OCI-LY3 (cell line): ENCODE measurements at regions not wholly inside any gene's neighbourhood (a gene's known extent, or its start where the extent isn't known, plus 50 kb on each side); places are given as distances from the start of the nearest gene placed in this dataset.

Source experiments
- H2AFZ ChIP-seq: fragments of 200-600, 300-600 bp; shearing (Covaris generic); 2 replicates; pipeline ENCODE4 v1.6.0; 2014; ENCODE audit warnings: antibody characterized with exemption, low read depth, low read length
- H3K27ac ChIP-seq: fragments of 200-600, 300-600 bp; sonication (generic); 2 replicates; pipeline ENCODE4 v1.5.1; 2014; ENCODE audit warnings: mild to moderate bottlenecking, low read length, moderate library complexity, mixed read lengths
- H3K27me3 ChIP-seq: fragments of 200-600, 300-600 bp; sonication (generic); 2 replicates; pipeline ENCODE4 v1.6.1; 2014; ENCODE audit warnings: low read depth, low read length, mixed read lengths
- H3K36me3 ChIP-seq: fragments of 200-600, 300-600 bp; sonication (generic); replicated peaks from 2 replicates; pipeline ENCODE3; 2014; ENCODE audit warnings: low read depth, low read length, mixed read lengths
- H3K4me1 ChIP-seq: fragments of 300-600, 200-600 bp; sonication (generic); 2 replicates; pipeline ENCODE4 v1.6.1; 2014; ENCODE audit warnings: low read length, mixed read lengths
- H3K4me2 ChIP-seq: fragments of 200-600, 300-600 bp; sonication (generic); 2 replicates; pipeline ENCODE4 v1.6.1; 2014; ENCODE audit warnings: low read length, mixed read lengths
- H3K4me3 ChIP-seq: fragments of 300-600, 200-600 bp; sonication (generic); 2 replicates; pipeline ENCODE4 v1.5.1; 2014; ENCODE audit warnings: antibody characterized with exemption, mild to moderate bottlenecking, low read length, moderate library complexity
- H3K79me2 ChIP-seq: fragments of 300-600, 200-600 bp; shearing (Covaris generic); 2 replicates; pipeline ENCODE4 v1.6.1; 2014; ENCODE audit warnings: mild to moderate bottlenecking, low read length, mixed read lengths
- H3K9ac ChIP-seq: fragments of 300-600, 200-600 bp; shearing (Covaris generic); 2 replicates; pipeline ENCODE4 v1.6.0; 2014; ENCODE audit warnings: mild to moderate bottlenecking, low read length, moderate library complexity
- H3K9me3 ChIP-seq: fragments of 200-600, 300-600 bp; shearing (Covaris generic); 2 replicates; pipeline ENCODE4 v1.6.1; 2014; ENCODE audit warnings: low read length, mixed read lengths; ENCODE audit not compliant: insufficient read depth
- H4K20me1 ChIP-seq: fragments of 200-600, 300-600 bp; sonication (generic); 2 replicates; pipeline ENCODE4 v1.6.1; 2016; ENCODE audit warnings: low read length, mixed read lengths; ENCODE audit not compliant: insufficient read depth
- CTCF ChIP-seq: fragments of 200-600, 300-600 bp; sonication (generic); IDR thresholded peaks from 2 replicates; pipeline ENCODE4 v1.5.1; 2014; ENCODE audit warnings: antibody characterized with exemption, low read length, low read depth
- EZH2phosphoT487 ChIP-seq: fragments of 200-600 bp; shearing (Covaris generic); IDR thresholded peaks from 2 replicates; pipeline ENCODE4 v1.6.1; 2018; ENCODE audit warnings: antibody characterized with exemption, mixed run types, low read depth

- TF ChIP-seq EZH2phosphoT487 (no peak), CTCF (no peak)
- H3K27me3 ChIP-seq = no peaks in the 10 kb centered on the region
- no peaks in the 10 kb centered on the region for H3K36me3 ChIP-seq
- no peaks in the 10 kb centered on the region for H3K4me1 ChIP-seq
- H3K4me3 ChIP-seq = no peak overlapping the region
- no peak overlapping the region for H3K4me2 ChIP-seq
- no peak overlapping the region for H2AFZ ChIP-seq
- no peaks in the 10 kb centered on the region for H3K79me2 ChIP-seq
- no peaks in the 10 kb centered on the region for H3K9me3 ChIP-seq
- H3K27ac ChIP-seq = no peak overlapping the region
- H4K20me1 ChIP-seq = no peaks in the 10 kb centered on the region
- no peak overlapping the region for H3K9ac ChIP-seq
Measured at GRCh38 chr12:78725951-78726580, 138.5 kb upstream of the SYT1 start.

GRCh38 chr12:78726854-78727253, 137.7 kb upstream of the SYT1 start:
- H4K20me1 ChIP-seq = no peaks in the 10 kb centered on the region
- no peak overlapping the region for H3K4me3 ChIP-seq
- TF ChIP-seq CTCF = no peak
- no peak for TF ChIP-seq EZH2phosphoT487
- H3K4me1 ChIP-seq = no peaks in the 10 kb centered on the region
- H3K79me2 ChIP-seq = no peaks in the 10 kb centered on the region
- H3K9ac ChIP-seq = no peak overlapping the region
- H3K36me3 ChIP-seq = no peaks in the 10 kb centered on the region
- H3K27ac ChIP-seq = no peak overlapping the region
- no peaks in the 10 kb centered on the region for H3K27me3 ChIP-seq
- H3K9me3 ChIP-seq = no peaks in the 10 kb centered on the region
- H2AFZ ChIP-seq = peak overlapping the region; percentile 1; the same call in 1 of the 2 replicates
- no peak overlapping the region for H3K4me2 ChIP-seq

GRCh38 chr12:78732481-78732880, 132.1 kb upstream of the SYT1 start:
- H3K79me2 ChIP-seq = no peaks in the 10 kb centered on the region
- H4K20me1 ChIP-seq = no peaks in the 10 kb centered on the region
- H3K4me2 ChIP-seq = no peak overlapping the region
- H2AFZ ChIP-seq = no peak overlapping the region
- no peaks in the 10 kb centered on the region for H3K9me3 ChIP-seq
- H3K9ac ChIP-seq = no peak overlapping the region
- TF ChIP-seq EZH2phosphoT487 (no peak), CTCF (no peak)
- no peaks in the 10 kb centered on the region for H3K36me3 ChIP-seq
- no peak overlapping the region for H3K27ac ChIP-seq
- H3K27me3 ChIP-seq = no peaks in the 10 kb centered on the region
- peaks cover 9% of the 10 kb centered on the region for H3K4me1 ChIP-seq
- H3K4me3 ChIP-seq = no peak overlapping the region

- H3K27me3 ChIP-seq = no peaks in the 10 kb centered on the region
- H3K9me3 ChIP-seq = no peaks in the 10 kb centered on the region
- no peak overlapping the region for H2AFZ ChIP-seq
- no peaks in the 10 kb centered on the region for H3K79me2 ChIP-seq
- no peak overlapping the region for H3K9ac ChIP-seq
- H4K20me1 ChIP-seq = no peaks in the 10 kb centered on the region
- no peak overlapping the region for H3K4me3 ChIP-seq
- H3K4me2 ChIP-seq = no peak overlapping the region
- no peak overlapping the region for H3K27ac ChIP-seq
- H3K4me1 ChIP-seq = peaks cover 6% of the 10 kb centered on the region
- TF ChIP-seq CTCF = no peak
- TF ChIP-seq EZH2phosphoT487 = no peak
- no peaks in the 10 kb centered on the region for H3K36me3 ChIP-seq
Measured at GRCh38 chr12:78739653-78740052, 124.9 kb upstream of the SYT1 start.
